ENCODE measurements at regions not wholly inside any gene's neighbourhood (a gene's known extent, or its start where the extent isn't known, plus 50 kb on each side); places are given as distances from the start of the nearest gene placed in this dataset.
A peak's percentile ranks its signal among the peaks of the same experiment; 100 is the strongest.

DNA sequence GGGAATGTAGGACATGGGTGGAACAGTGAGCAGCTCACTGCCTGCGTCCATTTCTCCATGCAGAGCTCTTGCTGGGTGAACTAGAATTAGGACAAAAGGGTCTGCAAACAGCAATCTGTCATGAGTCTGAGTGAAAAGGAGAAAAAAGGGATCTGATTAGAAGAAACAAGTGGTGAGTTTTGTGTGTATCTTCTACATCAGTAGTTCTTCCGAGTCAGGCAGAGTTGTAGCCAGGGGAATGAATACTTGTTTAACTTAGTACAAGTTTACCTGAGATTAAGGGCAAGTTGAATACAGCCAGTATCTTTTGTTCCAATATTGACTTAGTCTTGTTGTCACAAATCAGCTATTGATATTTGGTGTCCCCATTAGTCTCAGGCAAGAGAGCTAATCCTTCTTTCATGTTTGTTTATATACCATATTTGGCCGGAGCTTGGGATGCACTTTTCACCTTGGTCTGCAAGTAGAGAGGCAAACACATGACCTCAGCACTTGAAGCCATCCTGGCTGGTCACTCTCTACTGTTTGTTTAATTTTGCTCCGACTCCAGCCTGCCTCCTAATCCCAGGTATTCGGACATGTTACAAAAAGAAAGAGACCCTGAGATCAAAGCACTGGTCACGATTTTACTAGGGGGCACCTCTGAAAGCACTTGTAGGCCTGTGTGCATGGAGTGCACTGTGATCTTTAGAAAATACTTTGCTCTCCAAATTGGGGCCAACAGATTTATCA, 211.0 kb upstream of the NT5C1B start (continued):
- TF ChIP-seq ZNF138 (CRISPR knock-in tag; IDR thresholded peaks at IDR 0.05; ENCODE audit: low read depth) (no peak), MEF2D (CRISPR knock-in tag; IDR thresholded peaks at IDR 0.05) (peak; percentile 99), ISX (CRISPR knock-in tag; conservative IDR thresholded peaks at IDR 0.05) (peak; percentile 97; the same call in 1 of the 2 replicates), MTA1 (CRISPR knock-in tag; IDR thresholded peaks at IDR 0.05; ENCODE audit: borderline replicate concordance) (peak; percentile 28; the same call in 1 of the 2 replicates), DNMT1 (CRISPR knock-in tag; IDR thresholded peaks at IDR 0.05) (no peak), ARID5B (CRISPR knock-in tag; IDR thresholded peaks at IDR 0.05) (peak; percentile 100), HIVEP1 (CRISPR knock-in tag; IDR thresholded peaks at IDR 0.05) (no peak), SUZ12 (IDR thresholded peaks at IDR 0.05; ENCODE audit: low read depth, low read length) (no peak), NR3C1 (CRISPR knock-in tag; IDR thresholded peaks at IDR 0.05) (no peak), ZNF224 (CRISPR knock-in tag; IDR thresholded peaks at IDR 0.05) (no peak), ZEB1 (IDR thresholded peaks at IDR 0.05; ENCODE audit: insufficient replicate concordance, low read depth) (peak; percentile 87), HES4 (CRISPR knock-in tag; IDR thresholded peaks at IDR 0.05; ENCODE audit: borderline replicate concordance) (no peak), ZFP36L1 (CRISPR knock-in tag; IDR thresholded peaks at IDR 0.05) (peak; percentile 94; the same call in 1 of the 2 replicates), PHF20 (CRISPR knock-in tag; IDR thresholded peaks at IDR 0.05) (peak; percentile 45), GABPA (IDR thresholded peaks at IDR 0.05; ENCODE audit: low read depth, low read length) (no peak), GABPA (CRISPR knock-in tag; IDR thresholded peaks at IDR 0.05; ENCODE audit: low read depth) (peak; percentile 70), ZNF280D (CRISPR knock-in tag; IDR thresholded peaks at IDR 0.05) (peak; percentile 80), RAD21 (CRISPR knock-in tag; IDR thresholded peaks at IDR 0.05) (peak; percentile 33; the same call in 1 of the 2 replicates), IKZF1 (IDR thresholded peaks at IDR 0.05) (no peak)
- TF ChIP-seq, protein P1, sequence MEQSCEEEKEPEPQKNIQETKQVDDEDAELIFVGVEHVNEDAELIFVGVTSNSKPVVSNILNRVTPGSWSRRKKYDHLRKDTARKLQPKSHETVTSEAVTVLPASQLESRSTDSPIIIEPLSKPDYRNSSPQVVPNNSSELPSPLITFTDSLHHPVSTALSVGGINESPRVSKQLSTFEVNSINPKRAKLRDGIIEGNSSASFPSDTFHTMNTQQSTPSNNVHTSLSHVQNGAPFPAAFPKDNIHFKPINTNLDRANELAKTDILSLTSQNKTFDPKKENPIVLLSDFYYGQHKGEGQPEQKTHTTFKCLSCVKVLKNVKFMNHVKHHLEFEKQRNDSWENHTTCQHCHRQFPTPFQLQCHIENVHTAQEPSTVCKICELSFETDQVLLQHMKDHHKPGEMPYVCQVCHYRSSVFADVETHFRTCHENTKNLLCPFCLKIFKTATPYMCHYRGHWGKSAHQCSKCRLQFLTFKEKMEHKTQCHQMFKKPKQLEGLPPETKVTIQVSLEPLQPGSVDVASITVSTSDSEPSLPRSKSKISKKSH (CRISPR knock-in tag; IDR thresholded peaks at IDR 0.05; ENCODE audit: borderline replicate concordance) = no peak
- TF ChIP-seq, protein P2, sequence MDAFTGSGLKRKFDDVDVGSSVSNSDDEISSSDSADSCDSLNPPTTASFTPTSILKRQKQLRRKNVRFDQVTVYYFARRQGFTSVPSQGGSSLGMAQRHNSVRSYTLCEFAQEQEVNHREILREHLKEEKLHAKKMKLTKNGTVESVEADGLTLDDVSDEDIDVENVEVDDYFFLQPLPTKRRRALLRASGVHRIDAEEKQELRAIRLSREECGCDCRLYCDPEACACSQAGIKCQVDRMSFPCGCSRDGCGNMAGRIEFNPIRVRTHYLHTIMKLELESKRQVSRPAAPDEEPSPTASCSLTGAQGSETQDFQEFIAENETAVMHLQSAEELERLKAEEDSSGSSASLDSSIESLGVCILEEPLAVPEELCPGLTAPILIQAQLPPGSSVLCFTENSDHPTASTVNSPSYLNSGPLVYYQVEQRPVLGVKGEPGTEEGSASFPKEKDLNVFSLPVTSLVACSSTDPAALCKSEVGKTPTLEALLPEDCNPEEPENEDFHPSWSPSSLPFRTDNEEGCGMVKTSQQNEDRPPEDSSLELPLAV (CRISPR knock-in tag; conservative IDR thresholded peaks at IDR 0.05; ENCODE audit: low read depth) = no peak
